Gastrocnemius medialis (tissue), 4 donors: ENCODE measurements at regions not wholly inside any gene's neighbourhood (a gene's known extent, or its start where the extent isn't known, plus 50 kb on each side); places are given as distances from the start of the nearest gene placed in this dataset.

ENCODE experiments used
- POLR2A ChIP-seq, 2 donors: fragments of 450-650 bp; IDR thresholded peaks; one replicate each; pipeline ENCODE4 v1.6.1; 2017; ENCODE audit warnings: antibody characterized with exemption in 2 of 2, mild to moderate bottlenecking in 2 of 2, moderate library complexity in 2 of 2
- TF ChIP-seq, protein P1 (sequence below), 5 experiments: fragments of 450-650 bp in 3 of 5; fragments of 200-600 bp in 2 of 5; sonication (generic) in 2 of 5; IDR thresholded peaks in 4 of 5; conservative IDR thresholded peaks in 1 of 5; 1 replicate in 4 of 5; 2 replicates in 1 of 5; pipeline ENCODE4 v1.5.1; 2016 to 2019; ENCODE audit warnings: antibody characterized with exemption in 5 of 5, mild to moderate bottlenecking in 3 of 5, moderate library complexity in 3 of 5

- TF ChIP-seq POLR2A (IDR thresholded peaks at IDR 0.05), result no peak
- TF ChIP-seq, protein P1, sequence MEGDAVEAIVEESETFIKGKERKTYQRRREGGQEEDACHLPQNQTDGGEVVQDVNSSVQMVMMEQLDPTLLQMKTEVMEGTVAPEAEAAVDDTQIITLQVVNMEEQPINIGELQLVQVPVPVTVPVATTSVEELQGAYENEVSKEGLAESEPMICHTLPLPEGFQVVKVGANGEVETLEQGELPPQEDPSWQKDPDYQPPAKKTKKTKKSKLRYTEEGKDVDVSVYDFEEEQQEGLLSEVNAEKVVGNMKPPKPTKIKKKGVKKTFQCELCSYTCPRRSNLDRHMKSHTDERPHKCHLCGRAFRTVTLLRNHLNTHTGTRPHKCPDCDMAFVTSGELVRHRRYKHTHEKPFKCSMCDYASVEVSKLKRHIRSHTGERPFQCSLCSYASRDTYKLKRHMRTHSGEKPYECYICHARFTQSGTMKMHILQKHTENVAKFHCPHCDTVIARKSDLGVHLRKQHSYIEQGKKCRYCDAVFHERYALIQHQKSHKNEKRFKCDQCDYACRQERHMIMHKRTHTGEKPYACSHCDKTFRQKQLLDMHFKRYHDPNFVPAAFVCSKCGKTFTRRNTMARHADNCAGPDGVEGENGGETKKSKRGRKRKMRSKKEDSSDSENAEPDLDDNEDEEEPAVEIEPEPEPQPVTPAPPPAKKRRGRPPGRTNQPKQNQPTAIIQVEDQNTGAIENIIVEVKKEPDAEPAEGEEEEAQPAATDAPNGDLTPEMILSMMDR (IDR thresholded peaks at IDR 0.05 in 4 of 5, conservative IDR thresholded peaks at IDR 0.05 in 1 of 5), result no peak
Observed at GRCh38 chr5:89827960-89828359, 581.6 kb downstream of the CETN3 start.
